ENCODE measurements at regions not wholly inside any gene's neighbourhood (a gene's known extent, or its start where the extent isn't known, plus 50 kb on each side); places are given as distances from the start of the nearest gene placed in this dataset.

- TF ChIP-seq CTCF (IDR thresholded peaks at IDR 0.05), result no peak
- no peak for TF ChIP-seq POLR2AphosphoS5 (IDR thresholded peaks at IDR 0.05)
Observed at GRCh38 chr6:74280130-74280692, 584.2 kb downstream of the CD109 start.

All from breast epithelium (tissue), 3 donors.